ENCODE measurements at regions not wholly inside any gene's neighbourhood (a gene's known extent, or its start where the extent isn't known, plus 50 kb on each side); places are given as distances from the start of the nearest gene placed in this dataset.
"Not testable (repeated sequence)": the region's sequence is repeated elsewhere in the genome, so short reads cannot be mapped to it uniquely, and the experiment has no call there.

GRCh38 chr9:39463696-39464095 lies 108.2 kb downstream of the SPATA31A1 start:
- H3K27ac ChIP-seq: peak overlapping the region in 1 of 2 donors; percentile 71
- not testable (repeated sequence) for DNase-seq (ENCODE audit: low spot score)
- H3K4me3 ChIP-seq: peak overlapping the region; percentile 73

- peak overlapping the region; percentile 73 for H3K4me3 ChIP-seq
- DNase-seq (ENCODE audit: low spot score): peak; percentile 85
- H3K27ac ChIP-seq: peak overlapping the region in 1 of 2 donors; percentile 71
These were observed 108.8 kb downstream of the SPATA31A1 start for GRCh38 chr9:39464122-39464777.

DNA sequence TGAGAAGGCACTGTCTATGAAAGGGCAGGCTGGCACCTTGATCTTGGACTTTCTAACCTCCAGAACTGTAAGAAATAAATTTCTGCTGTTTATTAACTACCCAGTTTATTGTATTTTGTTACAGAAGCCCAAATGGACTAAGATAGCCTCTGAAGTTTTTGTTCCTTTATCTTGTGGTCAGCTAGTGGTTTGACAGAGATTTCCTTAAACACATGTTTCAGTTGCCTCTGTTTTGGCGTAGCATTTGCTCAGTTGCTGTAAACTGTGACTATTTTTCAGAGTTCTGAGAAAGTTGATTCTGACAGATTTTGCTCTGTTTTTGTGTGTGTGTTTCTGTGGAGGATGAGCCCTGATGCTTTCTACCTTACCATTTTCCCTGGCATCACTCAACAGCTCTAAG lies 119.0 kb downstream of the SPATA31A1 start:
- not testable (repeated sequence) for H3K27ac ChIP-seq; DNase-seq (ENCODE audit: low spot score); H3K4me3 ChIP-seq

DNA sequence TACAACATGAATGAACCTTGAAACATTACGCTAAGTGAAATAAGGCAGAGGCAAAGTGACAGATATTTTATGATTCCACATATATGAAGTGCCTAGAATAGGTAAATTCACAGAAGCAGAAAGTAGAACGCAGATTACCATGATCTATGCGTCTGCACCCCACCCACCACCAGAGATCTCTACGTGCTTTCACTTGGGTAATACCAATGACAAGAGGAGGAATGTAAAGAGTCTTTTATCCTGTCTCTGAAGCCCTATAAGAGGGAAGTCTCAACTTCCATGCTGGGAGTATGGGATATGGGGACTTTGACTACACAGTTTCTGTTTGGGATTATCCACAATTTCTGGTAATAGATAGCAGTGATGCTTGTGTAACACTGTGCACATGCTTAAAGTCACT lies 127.6 kb downstream of the SPATA31A1 start:
- H3K4me3 ChIP-seq; H3K27ac ChIP-seq; DNase-seq (ENCODE audit: low spot score): not testable (repeated sequence)

- H3K27ac ChIP-seq; DNase-seq (ENCODE audit: low spot score); H3K4me3 ChIP-seq: not testable (repeated sequence)
These were observed 128.4 kb downstream of the SPATA31A1 start for GRCh38 chr9:39483880-39484279.

DNA sequence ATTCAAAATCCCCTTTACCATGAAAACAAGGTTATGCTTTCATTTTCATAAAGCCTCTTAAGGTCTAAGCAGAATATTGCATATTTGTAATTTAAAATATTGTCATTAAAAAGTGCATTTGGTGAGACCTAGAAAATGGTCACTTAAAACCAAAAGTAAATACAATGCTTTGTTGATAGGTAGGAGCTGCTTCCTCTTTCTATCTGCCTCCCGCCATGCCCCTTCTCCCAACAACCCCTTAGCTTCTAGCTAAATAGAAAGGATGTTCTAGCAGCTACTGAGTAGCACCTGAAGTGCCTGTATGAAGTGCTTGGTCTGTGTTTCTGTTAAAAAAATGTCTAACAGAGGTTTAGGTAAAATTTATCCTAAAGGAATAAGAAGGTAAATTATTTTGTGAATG lies 128.8 kb downstream of the SPATA31A1 start:
- not testable (repeated sequence) for H3K4me3 ChIP-seq; DNase-seq (ENCODE audit: low spot score); H3K27ac ChIP-seq

- H3K27ac ChIP-seq; DNase-seq (ENCODE audit: low spot score); H3K4me3 ChIP-seq: not testable (repeated sequence)
These were observed 132.0 kb downstream of the SPATA31A1 start for GRCh38 chr9:39487477-39487876.

DNA sequence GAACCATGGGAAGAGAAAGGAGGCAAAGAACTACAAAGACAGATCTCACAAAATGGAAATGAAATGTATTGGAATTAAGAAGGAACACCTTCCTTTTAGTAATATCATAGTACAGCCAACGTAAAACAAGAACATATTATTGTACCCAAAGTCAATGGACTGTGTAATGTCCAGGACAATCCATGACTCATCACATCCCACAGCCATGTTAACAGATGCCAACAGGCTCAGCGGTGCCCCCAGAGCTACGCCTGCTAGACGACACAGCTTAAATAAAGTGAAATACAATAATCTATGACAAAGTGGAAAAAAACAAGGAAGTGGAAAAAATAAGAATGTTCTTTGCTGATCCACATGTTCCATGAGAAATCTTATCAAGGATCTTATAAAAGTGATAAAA lies 140.8 kb downstream of the SPATA31A1 start:
- H3K4me3 ChIP-seq; DNase-seq (ENCODE audit: low spot score); H3K27ac ChIP-seq: not testable (repeated sequence)

DNA sequence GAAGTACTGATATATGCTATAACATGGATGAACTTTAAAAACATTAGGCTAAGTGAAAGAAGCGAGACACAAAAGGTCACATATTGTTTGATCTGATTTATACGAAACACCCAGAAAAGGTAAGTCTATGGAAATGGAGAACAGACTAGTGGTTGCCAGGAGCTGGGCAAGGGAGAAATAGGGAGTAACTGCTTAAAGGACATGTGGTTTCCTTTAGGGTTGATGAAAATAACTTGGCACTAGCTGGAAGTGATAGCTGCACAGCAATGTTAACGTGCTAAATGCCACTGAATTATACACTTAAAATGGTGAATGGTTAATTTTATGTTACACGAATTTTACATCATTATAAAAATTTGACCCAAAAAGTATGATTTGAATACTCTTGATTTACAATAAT lies 147.7 kb downstream of the SPATA31A1 start:
- H3K4me3 ChIP-seq; DNase-seq (ENCODE audit: low spot score): not testable (repeated sequence)

DNA sequence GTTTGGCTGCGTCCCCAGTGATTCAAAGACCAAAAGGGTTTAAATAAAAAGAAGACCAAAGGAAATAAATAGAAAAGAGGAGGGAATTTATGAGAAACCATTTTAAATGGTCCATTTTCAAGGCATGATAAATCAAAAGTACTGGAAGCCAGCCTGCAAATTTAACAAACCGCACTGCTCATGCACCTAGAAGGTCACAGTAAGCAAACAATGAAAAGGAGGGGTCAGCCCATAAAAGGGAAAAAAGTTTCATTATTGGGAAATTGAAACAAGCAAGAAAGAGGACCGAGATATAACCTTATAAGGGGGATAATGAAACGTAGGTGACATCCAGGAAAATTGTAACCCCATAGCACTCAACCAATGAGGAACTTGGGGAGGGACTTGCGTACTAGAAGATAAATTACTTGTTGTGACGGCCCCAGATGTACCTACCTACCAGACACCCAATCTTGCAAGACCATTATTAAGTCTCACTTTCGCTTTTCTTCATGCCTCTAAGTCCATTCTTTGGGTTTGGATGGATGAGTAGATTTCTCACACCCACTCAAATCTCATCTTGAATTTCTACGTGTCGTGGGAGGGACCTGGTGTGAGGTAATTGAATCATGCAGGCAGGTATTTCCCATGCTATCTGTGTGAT lies 172.0 kb downstream of the SPATA31A1 start:
- H3K27ac ChIP-seq; H3K4me3 ChIP-seq; DNase-seq (ENCODE audit: low spot score): not testable (repeated sequence)

More for the DNA sequence above, 147.7 kb downstream of the SPATA31A1 start:
- not testable (repeated sequence) for H3K27ac ChIP-seq

GRCh38 chr9:39532597-39532996 lies 177.1 kb downstream of the SPATA31A1 start:
- not testable (repeated sequence) for H3K27ac ChIP-seq; H3K4me3 ChIP-seq; DNase-seq (ENCODE audit: low spot score)

GRCh38 chr9:39533001-39533762 lies 177.7 kb downstream of the SPATA31A1 start:
- not testable (repeated sequence) for DNase-seq (ENCODE audit: low spot score); H3K4me3 ChIP-seq; H3K27ac ChIP-seq

GRCh38 chr9:39533763-39534548 lies 178.5 kb downstream of the SPATA31A1 start:
- DNase-seq (ENCODE audit: low spot score); H3K4me3 ChIP-seq; H3K27ac ChIP-seq: not testable (repeated sequence)

GRCh38 chr9:39534897-39535296 lies 179.4 kb downstream of the SPATA31A1 start:
- not testable (repeated sequence) for H3K4me3 ChIP-seq; DNase-seq (ENCODE audit: low spot score); H3K27ac ChIP-seq

- DNase-seq (ENCODE audit: low spot score); H3K27ac ChIP-seq; H3K4me3 ChIP-seq: not testable (repeated sequence)
These were observed 186.7 kb downstream of the SPATA31A1 start for GRCh38 chr9:39542157-39542556.

- not testable (repeated sequence) for H3K27ac ChIP-seq; H3K4me3 ChIP-seq; DNase-seq (ENCODE audit: low spot score)
These were observed 189.6 kb downstream of the SPATA31A1 start for GRCh38 chr9:39545079-39545478.

DNA sequence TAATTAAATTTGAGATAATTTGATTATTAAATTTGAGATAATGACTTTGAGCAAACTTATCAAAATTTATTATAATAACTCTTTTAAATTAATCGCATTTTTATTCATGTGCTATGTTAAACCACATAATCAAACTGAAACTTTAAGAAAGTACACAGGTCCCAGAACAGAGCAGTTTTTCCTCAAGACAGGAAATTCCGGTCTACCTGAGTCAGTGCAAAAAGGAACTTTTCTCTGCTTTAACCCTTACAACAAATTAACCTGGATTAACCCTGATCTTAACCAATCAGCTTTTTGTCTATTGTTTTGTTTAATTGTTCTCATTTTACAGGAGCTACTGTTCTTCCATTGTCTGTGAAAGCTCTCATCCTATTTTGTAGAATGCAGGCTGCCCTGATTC lies 195.1 kb downstream of the SPATA31A1 start:
- DNase-seq (ENCODE audit: low spot score); H3K27ac ChIP-seq; H3K4me3 ChIP-seq: not testable (repeated sequence)

DNA sequence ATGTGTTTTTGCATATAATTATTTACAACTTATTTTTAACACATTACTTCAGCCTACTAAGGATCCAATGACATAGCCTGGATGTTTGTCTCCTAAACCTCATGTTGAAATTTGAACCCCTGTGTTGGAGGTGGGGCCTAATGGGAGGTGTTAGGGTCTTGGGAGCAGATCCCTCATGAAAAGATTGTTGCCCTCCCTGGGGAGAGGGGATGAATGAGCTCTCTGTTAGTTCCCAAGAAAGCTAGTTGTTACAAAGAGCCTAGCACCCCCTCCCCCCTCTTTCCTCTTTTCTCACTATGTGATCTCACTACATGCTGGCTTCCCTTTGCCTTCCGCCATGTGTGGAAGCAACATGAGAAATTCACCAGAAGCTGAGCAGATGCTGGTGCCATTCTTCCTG lies 196.1 kb downstream of the SPATA31A1 start:
- DNase-seq (ENCODE audit: low spot score); H3K4me3 ChIP-seq: not testable (repeated sequence)

More for the DNA sequence above, 196.1 kb downstream of the SPATA31A1 start:
- not testable (repeated sequence) for H3K27ac ChIP-seq

Data from coronary artery (tissue), 2 donors.